ENCODE measurements at regions not wholly inside any gene's neighbourhood (a gene's known extent, or its start where the extent isn't known, plus 50 kb on each side); places are given as distances from the start of the nearest gene placed in this dataset.
"Not testable (repeated sequence)": the region's sequence is repeated elsewhere in the genome, so short reads cannot be mapped to it uniquely, and the experiment has no call there.

GRCh38 chrX:63285375-63285774 is 65.8 kb downstream of the SPIN4 start:
- no peak for DNase-seq (ENCODE audit: low read depth, low spot score)

GRCh38 chrX:63284659-63285058 is 66.5 kb downstream of the SPIN4 start:
- DNase-seq (ENCODE audit: low read depth, low spot score) = no peak

- DNase-seq (ENCODE audit: low read depth, low spot score) = no peak
Measured at GRCh38 chrX:63283348-63283747, 67.8 kb downstream of the SPIN4 start.

- no peak for DNase-seq (ENCODE audit: low read depth, low spot score)
Measured at GRCh38 chrX:63282828-63283227, 68.3 kb downstream of the SPIN4 start.

- DNase-seq (ENCODE audit: low read depth, low spot score) = no peak
Measured at GRCh38 chrX:63282077-63282476, 69.1 kb downstream of the SPIN4 start.

GRCh38 chrX:63281465-63281864 is 69.7 kb downstream of the SPIN4 start:
- DNase-seq (ENCODE audit: low read depth, low spot score) = no peak

GRCh38 chrX:63277394-63277793 is 73.7 kb downstream of the SPIN4 start:
- DNase-seq (ENCODE audit: low read depth, low spot score) = not testable (repeated sequence)

GRCh38 chrX:63275127-63275526 is 76.0 kb downstream of the SPIN4 start:
- no peak for DNase-seq (ENCODE audit: low read depth, low spot score)

- no peak for DNase-seq (ENCODE audit: low read depth, low spot score)
Measured at GRCh38 chrX:63270873-63271272, 80.3 kb downstream of the SPIN4 start.

- DNase-seq (ENCODE audit: low read depth, low spot score) = no peak
Measured at GRCh38 chrX:63258144-63258543, 93.0 kb downstream of the SPIN4 start.

- DNase-seq (ENCODE audit: low read depth, low spot score) = peak; percentile 30
Measured at GRCh38 chrX:63250253-63250868, 100.8 kb downstream of the SPIN4 start.

- DNase-seq (ENCODE audit: low read depth, low spot score) = not testable (repeated sequence)
Measured at GRCh38 chrX:63242689-63243088, 108.4 kb downstream of the SPIN4 start.

- not testable (repeated sequence) for DNase-seq (ENCODE audit: low read depth, low spot score)
Measured at GRCh38 chrX:63235963-63236362, 115.2 kb downstream of the SPIN4 start.

GRCh38 chrX:63233013-63233412 is 118.1 kb downstream of the SPIN4 start:
- not testable (repeated sequence) for DNase-seq (ENCODE audit: low read depth, low spot score)

GRCh38 chrX:63218202-63218601 is 132.9 kb downstream of the SPIN4 start:
- DNase-seq (ENCODE audit: low read depth, low spot score) = not testable (repeated sequence)

- DNase-seq (ENCODE audit: low read depth, low spot score) = not testable (repeated sequence)
Measured at GRCh38 chrX:63217549-63217948, 133.6 kb downstream of the SPIN4 start.

GRCh38 chrX:63209645-63210044 is 141.5 kb downstream of the SPIN4 start:
- DNase-seq (ENCODE audit: low read depth, low spot score) = not testable (repeated sequence)

GRCh38 chrX:63209128-63209527 is 142.0 kb downstream of the SPIN4 start:
- not testable (repeated sequence) for DNase-seq (ENCODE audit: low read depth, low spot score)

GRCh38 chrX:63204266-63205074 is 146.7 kb downstream of the SPIN4 start:
- not testable (repeated sequence) for DNase-seq (ENCODE audit: low read depth, low spot score)

GRCh38 chrX:63201987-63202386 is 149.1 kb downstream of the SPIN4 start:
- DNase-seq (ENCODE audit: low read depth, low spot score) = not testable (repeated sequence)

GRCh38 chrX:63198693-63199092 is 152.4 kb downstream of the SPIN4 start:
- not testable (repeated sequence) for DNase-seq (ENCODE audit: low read depth, low spot score)

- not testable (repeated sequence) for DNase-seq (ENCODE audit: low read depth, low spot score)
Measured at GRCh38 chrX:63192366-63193041, 158.6 kb downstream of the SPIN4 start.
